ENCODE measurements at regions not wholly inside any gene's neighbourhood (a gene's known extent, or its start where the extent isn't known, plus 50 kb on each side); places are given as distances from the start of the nearest gene placed in this dataset.

- DNase-seq, result no peak
These were observed 49.7 kb downstream of the KLF12 start for GRCh38 chr13:74084375-74084935.

DNA sequence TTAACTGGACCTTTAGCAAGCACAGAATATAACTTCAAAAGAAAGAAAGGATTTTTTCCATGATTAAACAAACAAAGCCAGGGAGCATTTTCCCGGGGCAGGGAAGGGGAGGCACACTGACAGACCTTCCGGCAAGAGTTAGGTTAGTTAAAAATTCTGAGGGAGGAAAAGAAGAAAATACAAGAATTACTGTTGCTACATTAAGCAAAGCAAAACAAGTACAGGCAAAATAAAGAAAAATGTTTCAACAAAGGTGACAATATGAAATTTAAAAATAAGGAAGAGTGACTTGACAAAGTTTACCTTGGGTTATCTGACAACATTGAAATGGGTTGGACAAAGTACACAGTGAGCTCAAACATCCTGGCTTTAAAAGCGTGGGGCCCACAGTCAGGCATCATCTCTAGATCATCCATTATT lies 51.5 kb downstream of the KLF12 start:
- no peak for DNase-seq

DNA sequence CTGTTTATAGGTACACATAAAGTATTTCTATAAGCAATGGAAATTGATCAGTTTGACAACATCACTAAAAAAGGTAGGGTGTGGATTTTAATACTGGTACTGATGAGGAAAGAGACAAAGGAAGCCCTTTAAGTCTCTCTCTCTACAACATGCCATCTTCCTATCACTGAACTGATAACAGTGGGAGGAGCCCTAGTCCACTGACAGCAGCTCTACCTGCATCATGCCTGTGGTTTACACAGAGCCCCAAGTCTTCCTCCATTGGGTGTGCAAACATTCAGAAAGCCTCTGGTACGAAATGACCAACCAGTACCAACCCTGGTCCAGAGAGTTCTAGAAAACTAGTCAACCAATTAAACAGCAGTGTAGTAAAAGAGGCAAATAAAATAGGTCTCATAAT lies 53.4 kb downstream of the KLF12 start:
- no peak for DNase-seq

- DNase-seq, result no peak
These were observed 56.4 kb downstream of the KLF12 start for GRCh38 chr13:74077792-74078191.

- DNase-seq, result no peak
These were observed 56.8 kb downstream of the KLF12 start for GRCh38 chr13:74077375-74077774.

DNA sequence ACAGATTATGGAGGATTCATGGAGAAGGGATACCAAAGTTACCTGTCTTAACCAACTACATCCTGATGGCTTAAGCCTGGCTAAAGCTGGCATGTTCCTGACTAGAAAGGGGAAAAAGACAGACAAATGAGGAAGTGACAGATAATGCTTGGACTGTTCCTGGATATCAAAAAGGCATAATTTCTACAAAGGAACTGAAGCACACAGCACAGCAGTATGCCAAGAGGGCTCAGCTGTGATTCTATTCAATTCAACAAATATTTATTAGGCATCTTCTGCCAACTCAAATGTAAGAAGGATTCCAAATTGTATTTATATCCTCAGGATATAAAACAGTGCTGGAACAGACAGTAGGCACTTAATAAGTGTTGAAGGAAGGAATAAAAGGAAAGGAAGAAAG lies 59.5 kb downstream of the KLF12 start:
- DNase-seq, result no peak

DNA sequence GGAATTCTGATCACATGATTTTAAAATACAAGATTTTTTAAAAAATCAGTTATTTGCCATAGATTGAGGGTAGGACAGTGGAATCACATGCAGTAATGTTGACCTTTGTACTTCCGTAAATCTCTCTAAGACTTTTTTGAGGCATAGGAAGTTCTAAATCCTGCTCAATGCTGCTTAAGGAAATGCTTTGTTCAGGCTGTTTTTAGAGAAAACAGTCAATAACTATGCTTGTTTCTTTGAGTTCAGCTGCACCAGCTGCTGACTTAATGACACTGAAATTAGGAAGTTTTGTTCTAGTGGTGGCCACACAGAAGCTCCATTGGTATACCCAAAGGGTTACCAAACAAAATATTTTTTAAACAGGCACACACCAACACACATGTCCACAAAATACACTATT lies 60.9 kb downstream of the KLF12 start:
- DNase-seq, result no peak

DNA sequence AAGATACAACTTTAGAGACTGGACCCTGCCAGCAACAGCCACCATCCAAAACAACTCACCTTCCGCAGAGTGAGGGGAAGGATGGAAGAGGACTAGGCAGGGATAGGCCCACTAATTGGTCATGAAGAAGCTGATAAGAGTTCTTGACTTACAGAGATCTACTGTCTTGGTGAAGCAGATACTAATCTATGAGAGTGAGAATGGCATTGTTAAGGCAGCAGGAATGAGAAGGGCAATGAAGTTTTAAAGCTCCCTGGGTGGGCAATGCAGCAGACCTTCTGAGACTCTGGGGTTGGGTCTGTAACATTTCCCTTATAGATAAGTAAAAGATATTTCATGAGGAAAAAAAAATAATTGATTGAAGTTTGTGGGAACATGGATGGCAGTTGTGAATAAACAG lies 63.7 kb downstream of the KLF12 start:
- DNase-seq, result no peak

- DNase-seq, result no peak
These were observed 64.1 kb downstream of the KLF12 start for GRCh38 chr13:74070065-74070464.

- DNase-seq, result no peak
These were observed 65.7 kb downstream of the KLF12 start for GRCh38 chr13:74068471-74068870.

DNA sequence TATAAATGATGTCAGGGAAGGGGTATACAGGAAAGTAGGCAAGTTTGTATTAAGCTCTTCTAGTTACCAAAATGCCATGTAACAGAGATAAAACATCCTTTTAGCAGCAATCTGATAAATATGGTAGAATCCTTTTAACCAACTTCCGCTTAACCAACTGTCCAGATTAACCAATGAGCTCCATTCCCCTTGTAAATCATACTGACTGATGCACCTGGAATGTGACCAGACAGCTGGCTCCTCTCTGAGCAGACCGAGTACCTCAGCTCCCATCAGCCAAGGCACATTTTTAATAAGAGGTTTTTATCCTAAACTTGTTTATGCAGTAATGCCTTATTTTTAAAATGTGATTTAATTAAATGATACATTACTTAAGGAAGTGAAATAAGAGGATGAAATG lies 66.4 kb downstream of the KLF12 start:
- DNase-seq, result no peak

DNA sequence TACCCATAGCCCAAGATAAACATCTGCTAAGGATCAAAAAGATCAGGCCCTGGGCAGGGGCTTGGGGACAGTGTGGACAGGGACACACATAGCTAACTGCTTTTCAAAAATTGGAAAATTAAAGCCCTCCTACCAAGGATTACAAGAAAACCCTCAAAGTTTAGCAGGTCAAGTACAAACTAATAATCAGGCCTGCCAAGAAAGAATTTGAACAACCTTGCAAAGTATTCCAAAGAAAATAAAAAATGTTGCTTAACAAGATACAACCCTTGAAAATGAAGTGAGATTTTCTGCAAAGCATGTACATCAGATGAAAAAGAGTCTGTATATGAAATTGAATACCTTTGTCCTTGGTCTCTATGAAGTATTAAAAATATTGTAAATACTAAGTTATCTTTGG lies 67.3 kb downstream of the KLF12 start:
- DNase-seq, result no peak

DNA sequence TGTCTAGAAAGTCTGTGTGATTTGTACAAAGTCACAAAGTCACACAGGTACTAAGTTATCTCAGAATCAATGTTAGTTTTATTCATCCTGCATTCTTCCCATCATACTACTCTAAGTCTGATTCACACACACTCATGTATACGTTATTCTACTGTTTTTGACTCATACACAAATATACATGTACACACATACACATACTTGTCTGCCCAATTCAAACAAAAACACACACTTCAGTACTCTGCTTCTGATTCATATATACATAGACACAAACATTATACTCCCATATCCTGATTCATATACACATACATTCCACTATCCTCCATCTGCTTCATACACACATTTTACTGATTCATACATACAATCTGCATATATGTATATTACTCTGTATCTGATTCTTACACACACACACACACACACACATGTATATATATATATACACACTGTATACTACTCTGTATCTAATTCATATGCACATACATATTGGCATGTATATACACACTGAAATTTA lies 69.3 kb downstream of the KLF12 start:
- DNase-seq, result no peak

DNA sequence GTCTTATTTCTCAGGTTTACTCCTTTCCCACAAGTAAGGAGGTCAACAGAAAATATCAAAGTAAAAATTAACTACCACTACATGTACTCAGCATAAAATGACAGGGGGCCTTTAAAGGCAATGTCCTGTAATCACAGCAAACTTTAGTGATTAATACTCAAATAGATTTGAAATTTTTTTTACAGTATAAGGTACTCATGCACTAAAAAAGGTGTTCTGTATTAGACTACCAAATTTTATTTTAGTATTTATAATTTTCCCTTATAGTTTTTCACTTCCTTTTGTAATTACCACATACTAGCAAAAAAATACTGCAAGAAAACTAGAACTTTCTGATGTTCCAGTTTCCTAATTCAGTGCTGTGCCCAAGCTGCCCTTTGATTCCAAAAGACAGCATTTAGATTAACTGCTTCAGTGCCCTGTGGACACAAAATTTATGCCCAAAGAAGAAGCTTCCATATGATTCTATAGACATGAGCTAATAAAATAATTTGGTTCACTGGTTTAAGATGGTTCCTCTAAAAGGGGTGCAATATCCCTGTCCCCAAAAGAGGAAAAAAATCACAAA lies 70.6 kb downstream of the KLF12 start:
- no peak for DNase-seq

GRCh38 chr13:74062933-74063332 lies 71.3 kb downstream of the KLF12 start:
- DNase-seq, result no peak

- no peak for DNase-seq
These were observed 72.1 kb downstream of the KLF12 start for GRCh38 chr13:74061926-74062595.

GRCh38 chr13:74056801-74057542 lies 77.2 kb downstream of the KLF12 start:
- DNase-seq, result peak; percentile 61

DNA sequence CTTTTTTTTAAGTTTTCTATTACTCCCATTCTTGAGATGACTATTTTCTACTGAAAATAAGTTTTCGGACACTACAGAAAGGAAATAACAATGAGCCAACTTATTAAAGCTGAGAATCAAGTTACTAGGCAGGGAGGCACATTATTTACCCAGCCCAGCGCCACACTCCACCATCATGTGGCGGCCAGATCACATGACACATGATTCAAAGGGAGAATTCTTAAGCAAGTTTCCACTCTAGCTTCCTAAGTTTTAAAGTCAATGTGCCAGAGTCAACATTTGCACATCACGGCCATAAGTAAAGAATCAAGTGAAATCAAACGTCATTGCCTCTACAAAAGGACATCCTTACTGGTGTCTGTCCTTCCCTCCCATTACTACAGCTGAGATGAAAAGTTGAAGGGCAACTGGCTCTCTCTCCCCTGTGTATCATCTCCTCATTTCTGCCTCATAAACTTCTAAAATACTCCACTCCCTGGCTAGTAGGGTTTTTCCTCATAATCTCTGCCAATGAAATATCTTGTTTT lies 81.7 kb downstream of the KLF12 start:
- no peak for DNase-seq

GRCh38 chr13:74048756-74049155 lies 85.4 kb downstream of the KLF12 start:
- no peak for DNase-seq

- no peak for DNase-seq
These were observed 86.1 kb downstream of the KLF12 start for GRCh38 chr13:74047931-74048600.

- no peak for DNase-seq
These were observed 87.8 kb downstream of the KLF12 start for GRCh38 chr13:74046431-74046830.

- DNase-seq, result no peak
These were observed 88.6 kb downstream of the KLF12 start for GRCh38 chr13:74045583-74045982.

- DNase-seq, result no peak
These were observed 91.0 kb downstream of the KLF12 start for GRCh38 chr13:74043237-74043636.

Measured in NCI-H1105 treated with DMSO at 0.1 percent for 48 hours (cell line).